ENCODE measurements at regions not wholly inside any gene's neighbourhood (a gene's known extent, or its start where the extent isn't known, plus 50 kb on each side); places are given as distances from the start of the nearest gene placed in this dataset.

- H3K4me3 Mint-ChIP-seq = no peak overlapping the region
- H3K4me1 Mint-ChIP-seq = no peaks in the 10 kb centered on the region
- H3K27ac Mint-ChIP-seq = no peak overlapping the region
- H3K9me3 Mint-ChIP-seq = no peaks in the 10 kb centered on the region
- H3K36me3 Mint-ChIP-seq = no peaks in the 10 kb centered on the region
- DNase-seq (ENCODE audit: low spot score in 2 of 2) (no peak), ATAC-seq (no peak)
These were observed 85.1 kb upstream of the NTRK3 start for GRCh38 chr15:88341653-88342052.

GRCh38 chr15:88341006-88341405 is 84.5 kb upstream of the NTRK3 start:
- Mint-ChIP-seq H3K36me3 (no peaks in the 10 kb centered on the region), H3K27ac (no peak overlapping the region), H3K4me3 (no peak overlapping the region), H3K4me1 (no peaks in the 10 kb centered on the region), H3K9me3 (no peaks in the 10 kb centered on the region)
- DNase-seq (ENCODE audit: low spot score in 2 of 2) = no peak
- no peak for ATAC-seq

DNA sequence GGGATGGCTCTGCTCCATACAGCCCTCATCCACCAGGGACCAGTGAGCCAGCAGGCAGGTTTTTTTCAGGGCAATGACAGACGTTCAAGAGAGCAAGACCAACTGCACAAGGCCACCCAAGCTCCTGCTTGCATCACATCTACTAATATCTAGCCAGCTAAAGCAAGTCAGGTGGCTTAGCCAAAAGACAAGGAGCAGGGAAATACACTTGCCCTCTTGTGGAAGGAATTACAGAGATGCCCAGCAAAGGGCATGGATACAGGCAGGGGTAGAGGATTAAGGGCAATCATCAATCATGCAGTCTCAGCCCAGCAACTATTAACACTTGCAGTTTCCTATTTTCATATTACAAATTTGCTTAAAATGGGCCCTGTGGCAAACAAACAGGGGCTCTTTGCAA is 81.5 kb upstream of the NTRK3 start:
- DNase-seq (ENCODE audit: low spot score in 2 of 2) = no peak

DNA sequence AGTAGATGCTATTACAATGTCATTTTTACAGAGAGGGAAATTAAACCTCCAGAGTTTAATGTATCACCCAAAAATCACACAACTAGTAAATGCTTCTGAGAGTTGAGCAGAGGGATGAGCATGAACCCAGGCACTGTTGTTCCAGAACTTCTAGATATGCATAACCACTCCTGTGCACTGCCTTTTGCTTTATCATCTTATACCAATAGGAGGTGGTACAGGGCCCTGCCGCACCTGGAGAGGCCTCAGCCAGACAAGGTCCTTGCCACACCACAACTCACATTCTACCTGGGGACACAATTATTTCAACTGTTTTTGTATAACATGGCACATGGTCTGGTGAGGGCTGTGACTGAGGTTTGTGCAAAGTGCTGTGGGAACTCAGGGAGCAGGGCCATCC is 78.5 kb upstream of the NTRK3 start:
- no peak overlapping the region for H3K4me3 Mint-ChIP-seq
- H3K27ac Mint-ChIP-seq = no peak overlapping the region
- H3K4me1 Mint-ChIP-seq = no peaks in the 10 kb centered on the region
- no peak for DNase-seq (ENCODE audit: low spot score in 2 of 2)
- no peaks in the 10 kb centered on the region for H3K36me3 Mint-ChIP-seq
- H3K9me3 Mint-ChIP-seq = no peaks in the 10 kb centered on the region
- no peak for ATAC-seq

More for the DNA sequence above, 81.5 kb upstream of the NTRK3 start:
- ATAC-seq = no peak
- Mint-ChIP-seq H3K4me3 (no peak overlapping the region), H3K27ac (no peak overlapping the region), H3K4me1 (no peaks in the 10 kb centered on the region), H3K9me3 (no peaks in the 10 kb centered on the region), H3K36me3 (no peaks in the 10 kb centered on the region)

GRCh38 chr15:88334436-88334835 is 77.9 kb upstream of the NTRK3 start:
- H3K4me3 Mint-ChIP-seq = no peak overlapping the region
- DNase-seq (ENCODE audit: low spot score in 2 of 2) = no peak
- H3K9me3 Mint-ChIP-seq = no peaks in the 10 kb centered on the region
- no peaks in the 10 kb centered on the region for H3K4me1 Mint-ChIP-seq
- no peak overlapping the region for H3K27ac Mint-ChIP-seq
- no peak for ATAC-seq
- H3K36me3 Mint-ChIP-seq = no peaks in the 10 kb centered on the region

DNA sequence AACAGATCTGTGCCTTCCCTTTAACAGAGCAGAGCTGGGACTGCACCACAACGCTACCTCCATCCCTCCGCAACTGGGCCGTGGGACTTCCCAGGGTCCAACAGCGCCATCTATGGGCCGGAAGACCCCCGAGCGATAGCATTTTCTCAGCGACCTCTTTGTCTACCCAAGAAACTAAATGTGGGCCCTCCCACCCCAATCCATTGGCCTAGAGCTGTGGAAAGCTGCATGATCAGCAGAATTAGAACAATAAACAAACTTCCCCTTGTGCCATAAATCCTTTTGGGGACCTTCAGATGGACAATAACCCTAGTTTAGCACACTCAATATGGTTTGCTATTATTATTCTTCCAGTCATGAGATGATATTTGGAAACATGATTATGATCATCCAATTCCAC is 74.8 kb upstream of the NTRK3 start:
- Mint-ChIP-seq H3K9me3 (no peaks in the 10 kb centered on the region), H3K36me3 (no peaks in the 10 kb centered on the region), H3K4me3 (no peak overlapping the region), H3K4me1 (no peaks in the 10 kb centered on the region), H3K27ac (no peak overlapping the region)
- DNase-seq (ENCODE audit: low spot score in 2 of 2) = peak; percentile 9 to 75
- ATAC-seq = peak; percentile 41

GRCh38 chr15:88326924-88327323 is 70.4 kb upstream of the NTRK3 start:
- no peak overlapping the region for H3K27ac Mint-ChIP-seq
- no peak overlapping the region for H3K4me3 Mint-ChIP-seq
- no peak for ATAC-seq

DNA sequence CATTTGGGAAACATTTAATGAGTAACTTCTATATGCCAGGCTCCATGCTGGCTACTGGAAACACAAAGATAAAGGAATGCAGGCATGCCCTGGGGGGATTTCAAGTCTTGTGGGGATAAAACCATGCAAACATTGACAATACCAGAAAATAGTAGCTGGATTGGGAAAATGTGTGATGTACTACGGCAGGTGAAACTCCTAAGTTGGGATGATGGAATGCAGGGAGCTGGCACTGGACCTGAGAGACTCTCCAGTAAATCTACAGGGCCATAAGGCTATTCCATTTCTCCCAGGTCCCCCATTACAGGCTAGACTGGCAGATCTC is 68.2 kb upstream of the NTRK3 start:
- Mint-ChIP-seq H3K36me3 (no peaks in the 10 kb centered on the region), H3K9me3 (peaks cover 3% of the 10 kb centered on the region), H3K4me3 (no peak overlapping the region), H3K27ac (no peak overlapping the region), H3K4me1 (no peaks in the 10 kb centered on the region)
- DNase-seq (ENCODE audit: low spot score in 2 of 2) (no peak), ATAC-seq (no peak)

More at GRCh38 chr15:88326924-88327323, 70.4 kb upstream of the NTRK3 start:
- no peak for DNase-seq (ENCODE audit: low spot score in 2 of 2)
- Mint-ChIP-seq H3K4me1 (no peaks in the 10 kb centered on the region), H3K36me3 (no peaks in the 10 kb centered on the region), H3K9me3 (no peaks in the 10 kb centered on the region)

GRCh38 chr15:88323976-88324740 is 67.6 kb upstream of the NTRK3 start:
- Mint-ChIP-seq H3K4me3 (no peak overlapping the region), H3K9me3 (peaks cover 3% of the 10 kb centered on the region), H3K27ac (no peak overlapping the region), H3K36me3 (no peaks in the 10 kb centered on the region), H3K4me1 (no peaks in the 10 kb centered on the region)
- DNase-seq (ENCODE audit: low spot score in 2 of 2) (no peak), ATAC-seq (no peak)

- H3K36me3 Mint-ChIP-seq = no peaks in the 10 kb centered on the region
- no peak overlapping the region for H3K27ac Mint-ChIP-seq
- no peak overlapping the region for H3K4me3 Mint-ChIP-seq
- DNase-seq (ENCODE audit: low spot score in 2 of 2) = no peak
- no peaks in the 10 kb centered on the region for H3K4me1 Mint-ChIP-seq
- peaks cover 3% of the 10 kb centered on the region for H3K9me3 Mint-ChIP-seq
- ATAC-seq = no peak
These were observed 66.9 kb upstream of the NTRK3 start for GRCh38 chr15:88323468-88323867.

GRCh38 chr15:88322461-88322860 is 65.9 kb upstream of the NTRK3 start:
- no peak for DNase-seq (ENCODE audit: low spot score in 2 of 2)
- H3K36me3 Mint-ChIP-seq = no peaks in the 10 kb centered on the region
- peaks cover 3% of the 10 kb centered on the region for H3K9me3 Mint-ChIP-seq
- no peak overlapping the region for H3K27ac Mint-ChIP-seq
- no peak overlapping the region for H3K4me3 Mint-ChIP-seq
- H3K4me1 Mint-ChIP-seq = no peaks in the 10 kb centered on the region
- no peak for ATAC-seq

DNA sequence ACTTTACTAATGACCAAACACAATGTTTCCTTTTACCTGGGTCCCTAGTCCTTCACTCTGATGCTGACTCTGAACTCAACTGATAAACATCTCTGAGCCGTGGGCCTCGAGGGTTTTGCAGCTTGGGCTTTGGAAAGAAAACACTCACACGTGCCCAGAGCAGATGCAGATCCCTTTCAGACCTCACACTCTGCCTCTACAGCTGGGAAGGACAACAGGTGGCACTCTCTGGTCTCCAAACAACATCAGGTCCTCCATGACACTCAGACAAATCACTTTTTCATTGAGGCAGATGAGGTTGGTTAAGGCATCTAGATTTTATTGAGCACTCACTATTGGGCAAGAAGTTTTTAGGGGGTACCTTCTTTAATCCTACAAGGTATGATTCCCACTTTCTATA is 64.7 kb upstream of the NTRK3 start:
- DNase-seq (ENCODE audit: low spot score in 2 of 2) (no peak), ATAC-seq (no peak)
- Mint-ChIP-seq H3K27ac (no peak overlapping the region), H3K4me3 (no peak overlapping the region), H3K36me3 (no peaks in the 10 kb centered on the region), H3K9me3 (peaks cover 3% of the 10 kb centered on the region), H3K4me1 (no peaks in the 10 kb centered on the region)

DNA sequence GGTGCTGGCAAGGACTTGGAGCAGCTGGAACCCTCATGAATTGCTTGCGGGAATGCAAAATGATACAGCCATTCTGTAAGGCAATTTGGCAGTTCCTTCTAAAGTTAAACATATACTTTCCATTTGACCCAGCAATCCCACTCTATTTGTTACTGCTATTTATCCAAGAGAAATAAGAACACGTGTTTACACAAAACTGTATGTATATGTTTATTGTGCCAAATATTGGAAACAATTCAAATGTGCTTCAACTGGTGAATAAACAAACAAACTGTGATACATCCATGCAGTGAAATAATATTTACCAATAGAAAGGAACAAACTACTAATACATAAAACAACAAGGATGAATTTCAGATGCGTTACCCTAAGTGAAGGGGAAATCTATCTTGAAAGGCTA is 60.0 kb upstream of the NTRK3 start:
- Mint-ChIP-seq H3K4me1 (no peaks in the 10 kb centered on the region), H3K4me3 (no peak overlapping the region), H3K27ac (no peak overlapping the region), H3K9me3 (peaks cover 3% of the 10 kb centered on the region), H3K36me3 (no peaks in the 10 kb centered on the region)
- ATAC-seq (no peak), DNase-seq (ENCODE audit: low spot score in 2 of 2) (no peak)

GRCh38 chr15:88315221-88315878 is 58.8 kb upstream of the NTRK3 start:
- Mint-ChIP-seq H3K9me3 (no peaks in the 10 kb centered on the region), H3K4me3 (no peak overlapping the region), H3K4me1 (no peaks in the 10 kb centered on the region), H3K36me3 (no peaks in the 10 kb centered on the region), H3K27ac (no peak overlapping the region)
- DNase-seq (ENCODE audit: low spot score in 2 of 2) = no peak
- ATAC-seq = no peak

DNA sequence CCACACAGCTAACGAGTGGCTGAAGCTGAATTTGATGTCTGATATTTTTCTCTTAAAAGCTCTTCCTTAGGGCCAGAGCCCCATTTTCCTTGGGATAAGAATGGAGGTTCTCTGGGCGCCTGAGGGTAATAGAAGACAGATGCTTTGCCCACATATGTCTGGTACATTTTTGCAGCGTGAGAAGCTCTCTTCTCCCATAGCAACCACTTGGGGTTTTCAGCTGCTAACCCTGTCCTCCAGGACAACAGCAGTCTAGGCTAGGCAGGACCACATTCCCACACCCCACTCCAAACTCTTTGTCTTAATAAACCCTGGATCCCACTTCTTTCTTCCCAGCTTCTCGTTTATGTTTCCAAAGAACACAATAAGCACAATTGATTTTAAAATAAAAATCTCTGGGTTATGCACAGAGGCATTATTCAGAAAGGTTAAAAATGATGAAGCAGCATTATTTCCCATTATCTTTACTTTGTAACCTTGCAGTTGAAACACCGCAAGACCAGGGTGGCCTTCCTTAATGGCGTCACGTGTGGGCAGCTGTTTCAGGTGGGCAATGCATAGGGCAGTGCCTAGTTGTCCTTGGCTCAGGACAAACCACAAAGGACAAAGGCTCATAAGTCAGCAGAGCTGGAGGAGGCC is 56.5 kb upstream of the NTRK3 start:
- Mint-ChIP-seq H3K4me1 (no peaks in the 10 kb centered on the region), H3K36me3 (no peaks in the 10 kb centered on the region), H3K27ac (no peak overlapping the region), H3K9me3 (no peaks in the 10 kb centered on the region), H3K4me3 (no peak overlapping the region)
- ATAC-seq (no peak), DNase-seq (ENCODE audit: low spot score in 2 of 2) (no peak)

DNA sequence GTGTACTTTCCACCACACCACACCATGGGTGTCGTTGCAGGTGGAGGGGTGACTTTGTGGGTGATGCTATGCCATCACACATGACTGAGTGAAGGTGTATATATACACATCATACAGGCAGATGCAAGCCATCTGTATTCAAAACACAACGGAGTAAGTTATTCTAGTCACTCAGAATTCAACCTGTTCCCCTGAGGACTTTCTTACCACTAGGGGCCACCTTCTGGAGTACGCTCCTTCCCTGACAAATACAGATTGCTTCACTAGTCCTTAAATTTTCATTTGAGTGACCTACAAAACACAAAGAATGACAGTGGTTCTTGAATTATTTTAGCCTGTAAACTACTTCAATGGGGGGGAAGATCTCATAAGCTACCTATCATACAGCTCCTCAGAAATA is 52.8 kb upstream of the NTRK3 start:
- ATAC-seq = no peak
- Mint-ChIP-seq H3K9me3 (no peaks in the 10 kb centered on the region), H3K4me1 (no peaks in the 10 kb centered on the region), H3K36me3 (no peaks in the 10 kb centered on the region), H3K27ac (no peak overlapping the region), H3K4me3 (no peak overlapping the region)
- no peak for DNase-seq (ENCODE audit: low spot score in 2 of 2)

Measured in stimulated activated effector memory CD8-positive, alpha-beta T cell treated with anti-CD3 and anti-CD28 coated beads, Interleukin-12 subunit alpha, Interleukin-12 subunit beta, amount 100 ng/mL, for 72 hours (primary cell).